Fibroblast of lung (primary cell): ENCODE measurements at regions not wholly inside any gene's neighbourhood (a gene's known extent, or its start where the extent isn't known, plus 50 kb on each side); places are given as distances from the start of the nearest gene placed in this dataset.

Experiments used
- DNase-seq, 2 donors: peaks; one replicate each; pipeline versions ENCODE4 v3.0.0 to v3.0.0-alpha.2; 2010; ENCODE audit warnings: low read depth in 2 of 2
- H2AFZ ChIP-seq: 2 replicates; pipeline ENCODE4 v1.5.1; 2012; ENCODE audit warnings: low read length, control low read depth, inconsistent platforms
- H3K27ac ChIP-seq: 2 replicates; pipeline ENCODE4 v1.5.1; 2011; ENCODE audit warnings: low read length, control low read depth; ENCODE audit not compliant: insufficient read depth
- H3K27me3 ChIP-seq: 2 replicates; pipeline ENCODE4 v1.5.1; 2011; ENCODE audit warnings: mild to moderate bottlenecking, low read length; ENCODE audit not compliant: control insufficient read depth, insufficient read depth
- H3K36me3 ChIP-seq: 2 replicates; pipeline ENCODE4 v1.5.1; 2011; ENCODE audit warnings: low read length; ENCODE audit not compliant: control insufficient read depth, insufficient read depth
- H3K4me1 ChIP-seq: 2 replicates; pipeline ENCODE4 v1.5.1; 2011; ENCODE audit warnings: low read length; ENCODE audit not compliant: control insufficient read depth, insufficient read depth; ENCODE audit errors: extremely low read depth
- H3K4me2 ChIP-seq: 2 replicates; pipeline ENCODE4 v1.5.1; 2011; ENCODE audit warnings: low read length, control low read depth; ENCODE audit not compliant: insufficient read depth; ENCODE audit errors: extremely low read depth
- H3K4me3 ChIP-seq, 4 experiments: fragments of 200-600 bp in 1 of 4; sonication (generic) in 1 of 4; replicated peaks in 1 of 4; 2 replicates each; pipeline ENCODE4 v1.5.1; 2011 to 2016; ENCODE audit warnings: low read length in 4 of 4, low read depth in 3 of 4, mild to moderate bottlenecking in 3 of 4, control low read depth in 2 of 4, inconsistent platforms in 1 of 4, mixed read lengths in 1 of 4; ENCODE audit not compliant: insufficient read depth in 1 of 4; ENCODE audit errors: control extremely low read depth in 1 of 4
- H3K79me2 ChIP-seq: 2 replicates; pipeline ENCODE4 v1.5.1; 2012; ENCODE audit warnings: mild to moderate bottlenecking, low read length, inconsistent platforms; ENCODE audit not compliant: control insufficient read depth, insufficient read depth
- H3K9ac ChIP-seq: 2 replicates; pipeline ENCODE4 v1.5.1; 2011; ENCODE audit warnings: mild to moderate bottlenecking, low read length, control low read depth; ENCODE audit not compliant: insufficient read depth
- H3K9me3 ChIP-seq: 2 replicates; pipeline ENCODE4 v1.5.1; 2012; ENCODE audit warnings: low read depth, low read length; ENCODE audit not compliant: control insufficient read depth, insufficient read depth
- H4K20me1 ChIP-seq: 2 replicates; pipeline ENCODE4 v1.5.1; 2011; ENCODE audit warnings: low read length; ENCODE audit not compliant: control insufficient read depth, insufficient read depth; ENCODE audit errors: extremely low read depth
- CTCF ChIP-seq, 2 donors: IDR thresholded peaks in 1 of 2; conservative IDR thresholded peaks in 1 of 2; 1 replicate in 1 of 2; 2 replicates in 1 of 2; pipeline ENCODE4 v1.5.1; 2011 to 2012; ENCODE audit warnings: low read length in 2 of 2, control low read depth in 1 of 2, inconsistent platforms in 1 of 2, low read depth in 1 of 2, mild to moderate bottlenecking in 1 of 2
- EZH2 ChIP-seq: IDR thresholded peaks from 2 replicates; pipeline ENCODE4 v1.5.1; 2012; ENCODE audit warnings: low read length, control low read depth, mild to moderate bottlenecking; ENCODE audit errors: missing control alignments

GRCh38 chr10:10712155-10712704 lies 305.4 kb upstream of the CELF2 start:
- H3K9ac ChIP-seq: no peak overlapping the region
- no peaks in the 10 kb centered on the region for H3K9me3 ChIP-seq
- TF ChIP-seq EZH2 (no peak), CTCF (conservative IDR thresholded peaks at IDR 0.05 in 1 of 2, IDR thresholded peaks at IDR 0.05 in 1 of 2; ENCODE audit: low read depth in 1 of 2, low read length in 2 of 2) (no peak)
- H3K36me3 ChIP-seq: no peaks in the 10 kb centered on the region
- H3K4me1 ChIP-seq: no peaks in the 10 kb centered on the region
- no peaks in the 10 kb centered on the region for H4K20me1 ChIP-seq
- no peaks in the 10 kb centered on the region for H3K79me2 ChIP-seq
- no peak overlapping the region for H2AFZ ChIP-seq
- DNase-seq: no peak
- H3K4me3 ChIP-seq: no peak overlapping the region
- H3K27me3 ChIP-seq: no peaks in the 10 kb centered on the region
- no peak overlapping the region for H3K27ac ChIP-seq
- no peak overlapping the region for H3K4me2 ChIP-seq

- H3K4me3 ChIP-seq: no peak overlapping the region
- H2AFZ ChIP-seq: no peak overlapping the region
- no peak for DNase-seq
- no peaks in the 10 kb centered on the region for H3K27me3 ChIP-seq
- no peaks in the 10 kb centered on the region for H3K9me3 ChIP-seq
- no peaks in the 10 kb centered on the region for H4K20me1 ChIP-seq
- no peak overlapping the region for H3K27ac ChIP-seq
- no peaks in the 10 kb centered on the region for H3K36me3 ChIP-seq
- no peaks in the 10 kb centered on the region for H3K79me2 ChIP-seq
- H3K4me2 ChIP-seq: no peak overlapping the region
- H3K9ac ChIP-seq: no peak overlapping the region
- TF ChIP-seq CTCF (conservative IDR thresholded peaks at IDR 0.05 in 1 of 2, IDR thresholded peaks at IDR 0.05 in 1 of 2; ENCODE audit: low read depth in 1 of 2, low read length in 2 of 2) (no peak), EZH2 (no peak)
- no peaks in the 10 kb centered on the region for H3K4me1 ChIP-seq
Observed at GRCh38 chr10:10714327-10714726, 303.3 kb upstream of the CELF2 start.

GRCh38 chr10:10716972-10717371 lies 300.7 kb upstream of the CELF2 start:
- H3K9me3 ChIP-seq: no peaks in the 10 kb centered on the region
- DNase-seq: no peak
- no peak for TF ChIP-seq EZH2
- TF ChIP-seq CTCF (conservative IDR thresholded peaks at IDR 0.05 in 1 of 2, IDR thresholded peaks at IDR 0.05 in 1 of 2; ENCODE audit: low read depth in 1 of 2, low read length in 2 of 2): no peak
- H3K4me1 ChIP-seq: no peaks in the 10 kb centered on the region
- no peaks in the 10 kb centered on the region for H4K20me1 ChIP-seq
- H3K27me3 ChIP-seq: no peaks in the 10 kb centered on the region
- no peaks in the 10 kb centered on the region for H3K36me3 ChIP-seq
- H2AFZ ChIP-seq: no peak overlapping the region
- no peaks in the 10 kb centered on the region for H3K79me2 ChIP-seq
- H3K9ac ChIP-seq: no peak overlapping the region
- H3K27ac ChIP-seq: no peak overlapping the region
- no peak overlapping the region for H3K4me3 ChIP-seq
- H3K4me2 ChIP-seq: no peak overlapping the region
